Liver (tissue), 8 donors: ENCODE measurements at regions not wholly inside any gene's neighbourhood (a gene's known extent, or its start where the extent isn't known, plus 50 kb on each side); places are given as distances from the start of the nearest gene placed in this dataset.
"Not testable (repeated sequence)": the region's sequence is repeated elsewhere in the genome, so short reads cannot be mapped to it uniquely, and the experiment has no call there.

Experiments
- DNase-seq: peaks from one replicate; pipeline ENCODE4 v3.0.0-alpha.2; 2017; ENCODE audit warnings: low spot score
- H3K27ac ChIP-seq, 2 donors: one replicate each; pipeline ENCODE4 v1.7.0; 2013; ENCODE audit warnings: inconsistent platforms in 2 of 2, low read length in 2 of 2, control low read depth in 1 of 2, low read depth in 1 of 2, mild to moderate bottlenecking in 1 of 2
- H3K27me3 ChIP-seq, 4 donors: one replicate each; pipeline versions ENCODE4 v1.6.1 to v1.7.0; 2013; ENCODE audit warnings: low read length in 3 of 4, inconsistent platforms in 1 of 4, mild to moderate bottlenecking in 1 of 4, moderate library complexity in 1 of 4; ENCODE audit not compliant: control insufficient read depth in 4 of 4, insufficient read depth in 4 of 4
- H3K36me3 ChIP-seq, 4 donors: one replicate each; pipeline versions ENCODE4 v1.6.1 to v1.7.0; 2013; ENCODE audit warnings: low read length in 3 of 4, mild to moderate bottlenecking in 3 of 4, low read depth in 1 of 4, moderate library complexity in 1 of 4; ENCODE audit not compliant: control insufficient read depth in 4 of 4, insufficient read depth in 3 of 4
- H3K4me1 ChIP-seq, 4 donors: one replicate each; pipeline versions ENCODE4 v1.6.1 to v1.7.0; 2013; ENCODE audit warnings: low read length in 3 of 4, mild to moderate bottlenecking in 3 of 4, moderate library complexity in 1 of 4; ENCODE audit not compliant: control insufficient read depth in 4 of 4, insufficient read depth in 4 of 4
- H3K4me3 ChIP-seq, 3 donors: one replicate each; pipeline versions ENCODE4 v1.6.1 to v1.7.0; 2013; ENCODE audit warnings: low read length in 3 of 3, control low read depth in 1 of 3, low read depth in 1 of 3, mild to moderate bottlenecking in 1 of 3
- H3K9ac ChIP-seq, 2 donors: one replicate each; pipeline ENCODE4 v1.7.0; 2013; ENCODE audit warnings: low read length in 2 of 2, mild to moderate bottlenecking in 2 of 2, moderate library complexity in 2 of 2, control low read depth in 1 of 2, low read depth in 1 of 2
- H3K9me3 ChIP-seq, 4 donors: one replicate each; pipeline versions ENCODE4 v1.6.1 to v1.7.0; 2013; ENCODE audit warnings: low read length in 3 of 4; ENCODE audit not compliant: control insufficient read depth in 4 of 4
- ATF3 ChIP-seq: IDR thresholded peaks from 2 replicates; pipeline ENCODE4 v1.6.1; 2016; ENCODE audit warnings: antibody characterized with exemption
- CTCF ChIP-seq: fragments of 150-350 bp; IDR thresholded peaks from 2 replicates; pipeline ENCODE4 v1.5.1; 2017; ENCODE audit warnings: improper control_type of control experiment, low read depth, low read length; ENCODE audit not compliant: missing input control
- EGR1 ChIP-seq, 2 donors: IDR thresholded peaks; 2 replicates each; pipeline ENCODE4 v1.6.1; 2016 to 2018; ENCODE audit warnings: antibody characterized with exemption in 2 of 2, low read depth in 2 of 2
- FOXA1 ChIP-seq: IDR thresholded peaks from 2 replicates; pipeline ENCODE4 v1.6.1; 2016; ENCODE audit warnings: antibody characterized with exemption
- FOXA2 ChIP-seq: IDR thresholded peaks from 2 replicates; pipeline ENCODE4 v1.6.1; 2016; ENCODE audit warnings: antibody characterized with exemption
- HNF4A ChIP-seq, 2 donors: conservative IDR thresholded peaks; 2 replicates each; pipeline ENCODE4 v1.6.1; 2016; ENCODE audit warnings: antibody characterized with exemption in 2 of 2, mild to moderate bottlenecking in 2 of 2
- HNF4G ChIP-seq: IDR thresholded peaks from 2 replicates; pipeline ENCODE4 v1.6.1; 2016; ENCODE audit warnings: antibody characterized with exemption
- JUND ChIP-seq, 2 donors: IDR thresholded peaks; 2 replicates each; pipeline ENCODE4 v1.6.1; 2016; ENCODE audit warnings: antibody characterized with exemption in 2 of 2
- MAX ChIP-seq: IDR thresholded peaks from 2 replicates; pipeline ENCODE4 v1.6.1; 2016; ENCODE audit warnings: antibody characterized with exemption
- NR2F2 ChIP-seq: IDR thresholded peaks from 2 replicates; pipeline ENCODE4 v1.6.1; 2016; ENCODE audit warnings: antibody characterized with exemption
- RAD21 ChIP-seq, 2 donors: IDR thresholded peaks; 2 replicates each; pipeline ENCODE4 v1.6.1; 2016; ENCODE audit warnings: antibody characterized with exemption in 2 of 2, mild to moderate bottlenecking in 2 of 2
- REST ChIP-seq: IDR thresholded peaks from 2 replicates; pipeline ENCODE4 v1.6.1; 2016; ENCODE audit warnings: antibody characterized with exemption, mild to moderate bottlenecking
- RXRA ChIP-seq, 2 donors: IDR thresholded peaks; 2 replicates each; pipeline ENCODE4 v1.6.1; 2017 to 2018; ENCODE audit warnings: antibody characterized with exemption in 2 of 2, mild to moderate bottlenecking in 1 of 2
- SP1 ChIP-seq: IDR thresholded peaks from 2 replicates; pipeline ENCODE4 v1.6.1; 2018; ENCODE audit warnings: antibody characterized with exemption, mild to moderate bottlenecking
- TAF1 ChIP-seq: conservative IDR thresholded peaks from 2 replicates; pipeline ENCODE4 v1.6.1; 2016; ENCODE audit warnings: antibody characterized with exemption, mild to moderate bottlenecking
- YY1 ChIP-seq: IDR thresholded peaks from 2 replicates; pipeline ENCODE4 v1.6.1; 2016; ENCODE audit warnings: antibody characterized with exemption, mild to moderate bottlenecking
- ZBTB33 ChIP-seq: IDR thresholded peaks from 2 replicates; pipeline ENCODE4 v1.6.1; 2016; ENCODE audit warnings: antibody characterized with exemption
- WGBS: extraction: QIAGEN DNeasy Blood & Tissue Kit; methylation state at CpG from one replicate; pipeline ENCODE4 v1.1.7; 2013; 5-methylcytosine and 5-hydroxymethylcytosine counted together
- donor health status: healthy.
- donor health status: healthy.
- donor health status: healthy.
- donor health status: healthy.
- donor health status: healthy.

- 63% methylated on average over 6 of the region's 6 CpGs for WGBS
- no peak overlapping the region for H3K4me3 ChIP-seq
- no peaks in the 10 kb centered on the region for H3K36me3 ChIP-seq
- no peaks in the 10 kb centered on the region for H3K4me1 ChIP-seq
- H3K27me3 ChIP-seq, result no peaks in the 10 kb centered on the region
- H3K27ac ChIP-seq, result no peak overlapping the region
- TF ChIP-seq ATF3 (no peak), JUND (IDR thresholded peaks at IDR 0.05) (no peak), TAF1 (no peak), FOXA2 (no peak), RAD21 (IDR thresholded peaks at IDR 0.05) (no peak), YY1 (no peak), EGR1 (IDR thresholded peaks at IDR 0.05; ENCODE audit: low read depth in 2 of 2) (no peak), NR2F2 (no peak), FOXA1 (no peak), REST (no peak), ZBTB33 (no peak), HNF4G (no peak), CTCF (no peak), SP1 (no peak), RXRA (IDR thresholded peaks at IDR 0.05) (no peak), MAX (no peak), HNF4A (conservative IDR thresholded peaks at IDR 0.05) (no peak)
- H3K9me3 ChIP-seq, result peaks cover 0 to 1% (median 0%) of the 10 kb centered on the region in 4 donors
- no peak overlapping the region for H3K9ac ChIP-seq
- DNase-seq, result no peak
Measured at GRCh38 chrX:143319526-143319925, 197.7 kb downstream of the SPANXN3 start.

- 68% methylated on average over 2 of the region's 2 CpGs for WGBS
- DNase-seq, H3K4me3 ChIP-seq: not testable (repeated sequence)
Measured at GRCh38 chrX:143318857-143319256, 198.4 kb downstream of the SPANXN3 start.

More at GRCh38 chrX:143318857-143319256, 198.4 kb downstream of the SPANXN3 start:
- not testable (repeated sequence) for H3K36me3 ChIP-seq, H3K27ac ChIP-seq, H3K9me3 ChIP-seq, H3K9ac ChIP-seq, H3K27me3 ChIP-seq, H3K4me1 ChIP-seq
